ENCODE measurements at regions not wholly inside any gene's neighbourhood (a gene's known extent, or its start where the extent isn't known, plus 50 kb on each side); places are given as distances from the start of the nearest gene placed in this dataset.

GRCh38 chr2:2569836-2570235, 238.8 kb upstream of the MYT1L start (continued):
- TF ChIP-seq ETS1 (conservative IDR thresholded peaks at IDR 0.05; ENCODE audit: control insufficient read depth, low read depth, low read length) (no peak), MAZ (CRISPR knock-in tag; conservative IDR thresholded peaks at IDR 0.05 in 1 of 2, IDR thresholded peaks at IDR 0.05 in 1 of 2) (no peak)

- no peak for FAIRE-seq
- peaks cover 28 to 80% of the 10 kb centered on the region in 2 experiments; a peak in 4 of 5 replicates for H3K27me3 ChIP-seq (ENCODE audit: control insufficient read depth in 2 of 2, insufficient read depth in 2 of 2, low read length in 2 of 2)
- TF ChIP-seq NR0B1 (IDR thresholded peaks at IDR 0.05; ENCODE audit: partially characterized antibody) (no peak), ZNF174 (CRISPR knock-in tag; IDR thresholded peaks at IDR 0.05) (no peak), PRMT5 (CRISPR knock-in tag; IDR thresholded peaks at IDR 0.05) (no peak), ZC3H8 (IDR thresholded peaks at IDR 0.05) (no peak), RB1 (IDR thresholded peaks at IDR 0.05; ENCODE audit: low read depth) (no peak), DLX4 (CRISPR knock-in tag; IDR thresholded peaks at IDR 0.05) (no peak), PCBP1 (IDR thresholded peaks at IDR 0.05; ENCODE audit: low read depth, low read length, poor library complexity, severe bottlenecking) (no peak), ATF7 (IDR thresholded peaks at IDR 0.05) (no peak), CGGBP1 (CRISPR knock-in tag; IDR thresholded peaks at IDR 0.05) (no peak), ID3 (CRISPR knock-in tag; IDR thresholded peaks at IDR 0.05) (no peak), ID3 (tag; IDR thresholded peaks at IDR 0.05) (no peak), KDM4B (IDR thresholded peaks at IDR 0.05; ENCODE audit: borderline replicate concordance in 2 of 2, low read depth in 1 of 2) (no peak), ZFP91 (CRISPR knock-in tag; IDR thresholded peaks at IDR 0.05) (no peak), FOXK2 (conservative IDR thresholded peaks at IDR 0.05 in 1 of 2, IDR thresholded peaks at IDR 0.05 in 1 of 2; ENCODE audit: low read depth in 2 of 2) (no peak)
Measured at GRCh38 chr2:2569306-2569705, 238.2 kb upstream of the MYT1L start.

More at GRCh38 chr2:2569306-2569705, 238.2 kb upstream of the MYT1L start:
- Histone ChIP-seq H3K9me1 (ENCODE audit: control insufficient read depth, insufficient read depth, low read length) (no peaks in the 10 kb centered on the region), H4K20me1 (replicated peaks; ENCODE audit: control insufficient read depth, insufficient read depth, low read length) (peaks cover 7% of the 10 kb centered on the region; the same call in 1 of the 2 replicates), H3K27ac (ENCODE audit: extremely low read depth, low read depth, low read length) (no peak overlapping the region), H3K9ac (ENCODE audit: insufficient read depth in 1 of 2, low read depth in 2 of 2, low read length in 2 of 2) (no peak overlapping the region), H3K79me2 (ENCODE audit: control insufficient read depth, insufficient read depth, low read length) (no peaks in the 10 kb centered on the region), H3K4me1 (replicated peaks in 1 of 2; ENCODE audit: control insufficient read depth in 2 of 2, insufficient read depth in 2 of 2, low read length in 2 of 2) (peaks cover 0 to 4% of the 10 kb centered on the region in 2 experiments; a peak in 1 of 5 replicates), H3K4me3 (no peak overlapping the region), H3K4me2 (ENCODE audit: insufficient read depth, low read length) (no peak overlapping the region), H2AFZ (ENCODE audit: low read depth, low read length) (no peak overlapping the region), H3K9me3 (replicated peaks; ENCODE audit: control insufficient read depth, insufficient read depth, low read depth, low read length) (peaks cover 8% of the 10 kb centered on the region; the same call in 1 of the 2 replicates), H3K36me3 (ENCODE audit: control insufficient read depth, insufficient read depth, low read length) (no peaks in the 10 kb centered on the region)
- intact Hi-C loops (cut with micrococcal nuclease): no loop called here
- in situ Hi-C loops (cut with MboI): no loop called here
- BruUV-seq (replicated peaks): no TSS peak
- no peak for DNase-seq (ENCODE audit: extremely low read depth in 1 of 4, low spot score in 3 of 4)
- POLR2A ChIA-PET: no interaction called here
- no peak for ATAC-seq
- CTCF ChIA-PET (ENCODE audit: low intra/inter-chr PET ratio): no interaction called here
- 0% methylated on average over 9 of the region's 11 CpGs for WGBS (ENCODE audit: insufficient coverage, low coverage, missing lambda C conversion rate)

Data from K562 (cell line).